Effector CD4-positive, alpha-beta T cell (primary cell): ENCODE measurements at regions not wholly inside any gene's neighbourhood (a gene's known extent, or its start where the extent isn't known, plus 50 kb on each side); places are given as distances from the start of the nearest gene placed in this dataset.

Experiments
- DNase-seq: peaks from one replicate; pipeline ENCODE4 v3.0.0-alpha.2; 2020

DNA sequence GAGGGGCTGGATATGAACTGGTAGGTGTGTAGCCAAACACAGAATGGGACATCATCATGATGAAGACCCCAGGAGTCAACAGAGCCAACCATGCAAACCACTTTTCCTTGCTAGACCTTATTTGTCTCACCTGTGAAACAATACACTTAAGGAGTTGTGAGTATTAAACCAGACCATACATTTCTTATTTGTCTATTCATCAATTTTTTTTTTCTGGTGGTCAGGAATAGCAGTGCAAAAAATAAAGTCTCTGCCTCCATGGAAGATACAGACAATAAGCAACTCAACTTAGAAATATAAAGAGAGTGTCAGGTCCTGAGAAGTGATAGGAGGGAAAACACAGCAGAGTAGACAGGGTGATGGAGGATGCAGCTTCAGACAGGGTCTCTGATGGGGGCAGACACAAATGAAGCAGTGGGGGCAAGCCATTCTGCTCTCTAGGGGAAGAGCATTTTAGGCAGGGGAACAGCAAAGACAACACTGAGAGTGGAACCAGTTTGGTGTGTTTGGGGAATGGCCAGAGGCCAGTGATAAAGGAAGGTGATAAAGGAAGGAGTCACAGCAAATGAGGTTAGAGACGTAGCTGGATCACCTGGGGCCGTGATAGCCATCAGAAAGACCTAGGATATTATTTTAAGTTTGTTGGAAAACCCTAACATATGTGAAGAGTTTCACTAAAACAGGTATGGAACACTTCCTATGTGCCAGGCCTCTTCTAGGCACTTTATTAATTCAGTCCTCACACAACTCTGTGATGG is 256.2 kb downstream of the MAN2A1 start:
- no peak for DNase-seq

DNA sequence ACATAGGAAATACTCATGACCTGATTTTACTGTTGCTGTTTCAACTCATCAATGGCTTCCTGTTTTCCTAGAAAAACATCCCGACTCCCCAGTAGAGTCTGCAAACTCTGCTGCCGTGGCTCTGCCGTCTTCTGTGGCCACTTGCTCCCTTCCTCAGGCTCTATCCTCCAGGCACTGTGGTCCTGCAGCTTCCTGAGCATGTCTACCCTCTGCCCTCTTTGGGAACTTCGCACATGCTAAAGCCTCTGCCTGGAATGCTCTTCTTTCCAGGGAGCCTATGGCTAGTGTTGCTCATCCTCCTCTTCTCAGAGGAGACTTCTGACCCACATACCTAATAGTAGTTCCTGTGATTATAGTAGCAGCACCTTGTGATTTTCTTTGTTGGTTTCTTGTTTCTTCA is 256.9 kb downstream of the MAN2A1 start:
- DNase-seq: no peak

DNA sequence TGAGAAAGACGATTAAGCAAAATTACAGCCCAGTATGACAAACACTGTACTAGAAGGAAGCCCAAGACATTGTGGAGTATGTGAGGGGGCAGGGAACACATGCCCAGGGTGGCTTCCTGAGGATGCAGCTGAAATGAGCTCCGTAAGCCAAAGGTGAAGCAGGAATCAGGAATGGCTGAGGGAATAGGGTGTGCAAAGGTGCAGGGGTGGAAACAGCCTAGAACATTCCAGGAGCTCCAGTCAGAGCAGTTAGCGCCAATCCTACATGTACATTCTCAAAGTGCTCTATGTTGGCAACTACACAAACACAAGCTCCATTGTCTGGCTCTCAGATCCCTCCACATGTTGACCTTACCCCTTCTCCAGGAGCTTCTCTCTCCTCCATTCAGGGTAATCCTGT is 257.9 kb downstream of the MAN2A1 start:
- no peak for DNase-seq

DNA sequence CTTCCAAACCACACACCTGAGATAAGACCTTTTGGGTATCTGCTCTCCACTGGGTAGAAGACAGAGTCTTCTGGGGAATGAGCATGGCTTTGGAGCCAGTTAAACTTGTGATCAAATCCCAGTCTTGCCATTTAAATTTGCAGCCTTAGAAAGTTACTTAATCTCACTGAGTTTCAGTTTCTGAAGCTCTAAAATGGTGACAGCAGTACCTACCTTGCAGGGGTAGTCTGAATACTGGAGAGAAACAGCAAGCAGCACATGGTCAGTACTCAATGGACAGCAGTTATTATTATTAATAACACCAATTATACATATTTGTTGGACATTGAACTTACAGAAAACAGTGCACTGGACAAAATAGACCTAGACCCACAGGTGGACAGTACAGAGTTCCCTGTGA is 260.9 kb downstream of the MAN2A1 start:
- no peak for DNase-seq

DNA sequence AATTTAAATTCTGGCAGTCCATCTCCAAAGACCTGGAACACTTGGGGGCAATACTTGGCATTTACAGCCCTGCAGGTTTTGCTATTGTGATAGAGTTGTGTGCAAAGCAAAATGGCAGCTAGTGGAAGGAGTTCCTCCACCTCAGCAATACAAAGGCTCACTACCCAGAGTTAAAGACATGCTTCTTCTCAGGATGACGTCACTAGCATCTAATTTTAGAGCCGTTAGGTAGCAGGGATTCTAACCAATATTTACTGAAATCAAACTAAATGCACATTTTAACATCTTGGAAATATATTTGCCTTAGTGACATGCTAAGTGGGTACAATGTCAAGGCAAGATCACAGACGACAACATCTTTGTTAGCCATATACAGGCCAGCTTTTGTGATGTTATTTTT is 261.6 kb downstream of the MAN2A1 start:
- DNase-seq: no peak

DNA sequence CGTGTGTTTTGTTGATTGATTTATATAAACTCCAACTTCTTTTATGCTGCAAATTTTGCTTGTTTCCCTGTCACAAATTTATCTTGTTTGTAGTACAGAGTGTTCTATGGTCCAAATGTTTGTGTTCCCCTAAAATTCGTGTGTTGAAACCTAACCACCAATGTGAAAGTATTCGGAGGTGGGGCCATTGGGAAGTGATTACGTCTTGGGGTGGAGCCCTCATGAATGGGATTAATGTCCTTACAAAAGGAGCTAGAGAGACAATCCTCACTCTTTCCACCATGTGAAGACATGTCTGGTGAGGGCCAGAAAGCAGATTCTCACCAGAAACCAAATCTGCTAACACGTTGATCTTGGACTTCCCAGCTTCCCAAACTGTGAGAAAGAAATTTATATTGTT is 262.0 kb downstream of the MAN2A1 start:
- DNase-seq: no peak

DNA sequence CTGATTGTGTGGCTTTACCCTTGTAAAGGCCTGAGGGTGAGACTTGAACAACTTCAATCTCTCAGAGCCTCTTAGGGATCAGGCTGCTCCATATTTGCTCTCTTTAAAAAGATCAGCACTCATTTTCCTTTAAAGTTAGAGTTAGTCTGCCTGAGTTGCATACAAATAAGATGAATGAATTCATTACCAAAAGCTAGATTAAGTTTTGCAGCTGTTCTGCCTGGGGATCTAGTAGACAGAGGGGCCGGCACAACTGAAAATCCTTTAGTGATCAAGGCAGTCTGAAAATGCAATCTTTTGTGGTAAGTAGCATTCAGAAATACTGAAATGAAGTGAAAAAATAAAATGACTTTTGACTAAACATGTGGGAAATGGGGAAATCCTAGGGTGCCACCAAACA is 264.0 kb downstream of the MAN2A1 start:
- DNase-seq: no peak

DNA sequence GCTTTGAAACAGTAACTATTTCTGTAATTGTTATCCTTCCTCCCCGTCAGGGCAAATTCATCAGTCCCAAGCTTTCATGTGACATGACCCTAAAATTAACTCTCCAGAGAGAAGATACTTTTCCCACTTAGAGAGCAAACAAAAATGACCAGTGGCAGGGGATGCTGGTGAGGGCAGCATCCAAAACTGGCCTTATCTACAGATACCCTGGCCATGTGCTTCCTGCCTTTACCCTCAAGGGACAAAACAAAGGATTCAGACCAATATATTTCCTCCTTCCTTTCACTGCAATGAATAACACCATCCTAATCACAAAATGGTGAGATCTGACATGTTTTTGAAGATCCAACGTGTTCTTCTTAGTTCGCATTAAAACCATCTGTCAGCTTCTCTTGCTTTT is 267.2 kb downstream of the MAN2A1 start:
- DNase-seq: no peak

DNA sequence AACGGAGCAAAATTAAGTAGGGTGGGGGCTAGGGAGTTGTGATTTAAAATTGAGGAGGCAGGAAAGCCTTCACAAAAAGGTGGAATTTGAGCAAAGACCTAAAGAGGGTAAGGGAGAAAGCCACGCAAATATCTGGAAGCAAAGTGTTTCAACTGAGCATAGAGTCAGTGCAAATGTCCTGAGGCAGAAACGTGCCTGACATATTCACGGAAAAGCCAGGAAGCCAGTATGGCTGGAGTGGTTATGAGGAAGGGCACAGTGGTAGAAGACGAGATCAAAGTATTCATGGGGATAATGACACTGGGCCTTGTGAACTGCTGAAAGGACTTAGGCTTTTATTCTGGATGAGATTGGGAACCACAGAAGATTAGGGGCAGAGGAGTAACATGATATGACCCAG is 268.4 kb downstream of the MAN2A1 start:
- DNase-seq: no peak

DNA sequence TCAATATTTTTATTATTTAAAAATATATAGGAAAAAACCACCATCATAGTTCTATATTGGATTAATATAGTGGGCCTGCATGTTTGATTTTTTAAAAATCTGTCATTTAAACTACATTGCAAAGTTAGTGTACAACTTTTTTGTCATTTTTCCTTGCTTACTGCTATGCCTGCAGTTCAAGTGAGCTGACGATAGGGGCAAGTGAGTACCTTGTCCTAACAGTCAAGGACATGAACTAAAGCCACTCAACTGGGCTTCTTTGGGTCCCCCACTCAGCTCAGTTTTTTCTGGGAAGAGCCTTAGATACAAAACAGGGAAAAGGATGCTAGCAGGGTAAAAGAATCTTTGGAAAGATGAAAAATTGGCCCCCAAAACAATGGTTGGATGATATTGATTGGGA is 269.9 kb downstream of the MAN2A1 start:
- DNase-seq: no peak

DNA sequence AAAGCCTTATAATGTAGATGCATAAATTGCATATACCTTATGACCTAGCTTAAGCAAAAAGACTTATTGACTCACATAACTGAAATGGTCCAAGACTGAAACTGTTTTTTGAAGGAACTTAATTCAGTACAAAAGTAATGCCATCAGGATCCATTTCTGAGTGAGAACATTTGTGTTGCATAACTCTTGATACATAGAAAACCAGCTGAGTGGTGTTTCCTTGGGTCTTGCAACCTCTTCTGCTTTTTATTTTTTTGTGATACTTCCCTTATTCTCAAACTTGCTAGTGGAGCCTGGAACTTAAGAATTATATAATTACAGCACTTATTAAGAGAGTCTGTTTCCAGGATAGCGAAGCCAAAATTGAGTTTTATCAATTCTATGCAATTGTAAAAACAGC is 272.0 kb downstream of the MAN2A1 start:
- no peak for DNase-seq

DNA sequence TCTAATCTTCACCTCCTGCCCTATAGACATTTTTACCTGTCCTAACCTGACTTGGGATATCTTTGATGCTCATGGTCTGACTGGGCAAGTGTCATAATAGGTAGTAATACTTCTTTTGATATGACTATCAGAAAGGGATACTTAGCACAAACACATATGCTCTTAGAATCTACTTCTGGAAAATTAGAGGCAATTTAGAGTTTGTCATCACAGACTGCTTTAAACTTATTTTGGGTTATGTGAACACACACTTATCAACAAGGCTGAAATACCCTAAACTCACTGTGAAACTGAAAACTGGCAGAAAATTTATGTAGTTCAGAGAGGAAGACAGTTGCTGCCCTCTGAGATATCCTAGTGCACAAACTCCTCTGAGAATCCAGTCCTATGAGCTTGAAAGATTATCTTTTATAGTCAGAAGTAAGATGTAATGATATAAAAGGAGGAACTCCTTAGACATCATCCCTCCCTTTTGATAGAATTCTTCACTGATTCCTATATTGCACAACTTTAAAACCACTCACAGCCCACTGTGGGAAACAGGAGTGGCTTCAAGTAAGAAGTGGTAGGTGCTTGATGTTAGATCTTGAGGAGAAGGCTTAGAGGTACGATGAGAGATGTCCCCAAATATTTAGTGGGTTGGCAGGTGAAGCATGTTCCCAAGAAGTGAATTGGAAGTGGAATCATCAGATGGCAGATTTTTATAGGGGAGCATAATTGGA is 273.3 kb downstream of the MAN2A1 start:
- no peak for DNase-seq

DNA sequence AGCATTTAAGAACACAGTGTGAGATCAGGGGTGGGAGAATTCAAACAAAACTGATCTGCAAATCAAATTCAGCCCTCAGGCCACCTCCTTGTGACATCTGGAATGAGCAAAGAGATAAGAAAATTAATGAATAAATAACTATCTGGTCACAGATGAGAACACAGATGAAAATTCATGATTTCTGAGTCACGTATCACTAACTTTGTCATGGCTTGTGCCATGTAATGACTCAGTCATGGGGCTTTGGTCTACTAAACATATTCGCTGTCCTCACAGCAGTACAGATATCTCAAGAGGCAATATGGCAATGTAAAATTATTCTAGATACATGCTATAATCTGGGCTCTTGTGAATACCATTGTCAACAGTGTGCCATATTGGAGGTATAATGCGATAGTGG is 274.4 kb downstream of the MAN2A1 start:
- no peak for DNase-seq

DNA sequence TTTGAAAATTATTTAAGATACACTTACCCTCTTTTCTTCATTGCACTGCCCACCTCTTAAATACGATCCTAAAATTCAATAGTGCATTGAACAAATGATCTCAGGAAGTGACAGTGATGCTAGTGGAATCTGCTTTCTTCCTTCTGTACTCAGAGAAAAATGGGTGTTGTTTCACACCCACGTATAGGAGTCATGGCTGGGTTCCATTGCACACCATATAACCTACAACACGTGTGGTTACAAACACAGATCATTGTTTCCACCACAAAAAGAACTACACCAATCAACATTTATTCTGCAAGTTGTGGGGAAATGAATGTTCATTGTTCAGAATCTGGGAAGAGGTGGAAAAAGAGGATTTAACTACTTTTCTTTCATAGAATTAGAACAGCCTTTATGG is 275.9 kb downstream of the MAN2A1 start:
- DNase-seq: no peak

DNA sequence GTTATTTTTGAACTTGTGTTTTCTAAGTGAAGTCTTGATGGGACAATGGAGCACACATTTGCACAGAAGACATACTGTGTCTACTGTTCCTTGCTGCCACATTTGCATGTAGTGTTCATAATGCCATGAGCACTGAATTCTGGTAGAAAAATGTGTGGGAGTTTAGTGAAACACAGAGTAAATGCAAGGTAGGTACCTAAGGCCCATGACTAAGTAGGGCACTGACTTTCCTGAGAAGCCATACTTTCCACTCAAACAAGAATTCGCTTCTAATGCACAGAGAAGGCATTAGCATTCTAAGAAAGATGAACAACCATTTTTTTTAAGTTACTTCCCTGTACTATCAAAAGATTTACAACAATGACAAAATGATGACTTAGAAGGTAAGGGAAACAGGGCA is 282.2 kb downstream of the MAN2A1 start:
- DNase-seq: no peak

DNA sequence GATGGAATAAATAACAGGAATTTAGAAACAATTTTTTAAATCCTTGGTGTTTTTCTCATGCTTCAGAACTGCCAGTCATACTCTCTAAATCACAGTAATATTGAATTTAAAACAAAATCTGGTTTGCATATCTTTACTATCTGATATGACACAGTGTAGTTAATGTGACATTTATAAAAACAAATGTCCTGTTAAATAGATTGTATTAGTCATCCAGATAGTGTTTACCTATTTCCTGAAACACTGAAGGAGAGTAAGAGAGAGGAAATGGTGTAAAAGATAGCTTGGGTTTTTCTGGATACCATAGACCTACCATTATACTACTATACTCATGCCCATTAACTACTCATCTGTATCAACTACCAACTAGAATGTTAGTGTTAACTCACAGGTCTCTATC is 292.3 kb downstream of the MAN2A1 start:
- DNase-seq: no peak

DNA sequence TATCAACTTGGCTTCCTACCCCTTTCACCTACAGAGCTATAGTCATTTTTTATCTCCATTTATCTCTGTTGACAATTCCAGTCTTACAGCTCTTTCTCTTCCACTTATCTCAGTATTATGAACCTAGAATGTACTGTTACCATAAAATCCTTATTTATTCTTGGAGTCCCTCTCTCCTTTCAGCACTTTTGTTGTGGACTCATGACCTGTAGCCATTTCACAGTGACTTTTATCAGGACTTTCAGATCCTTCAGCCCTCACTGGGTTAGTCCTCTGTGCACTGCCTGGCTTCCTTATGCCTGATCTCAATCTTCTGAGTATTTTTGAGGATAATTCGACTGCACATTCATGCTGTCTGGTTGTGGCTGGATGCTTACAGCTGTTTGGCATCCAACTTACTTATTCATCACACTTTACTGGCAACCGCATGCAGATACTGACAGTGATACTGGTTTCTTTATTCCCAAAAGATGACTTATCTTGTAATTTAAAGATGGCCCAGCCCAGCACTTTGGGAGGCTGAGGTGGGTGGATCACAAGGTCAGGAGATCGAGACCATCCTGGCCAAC is 293.3 kb downstream of the MAN2A1 start:
- DNase-seq: no peak

DNA sequence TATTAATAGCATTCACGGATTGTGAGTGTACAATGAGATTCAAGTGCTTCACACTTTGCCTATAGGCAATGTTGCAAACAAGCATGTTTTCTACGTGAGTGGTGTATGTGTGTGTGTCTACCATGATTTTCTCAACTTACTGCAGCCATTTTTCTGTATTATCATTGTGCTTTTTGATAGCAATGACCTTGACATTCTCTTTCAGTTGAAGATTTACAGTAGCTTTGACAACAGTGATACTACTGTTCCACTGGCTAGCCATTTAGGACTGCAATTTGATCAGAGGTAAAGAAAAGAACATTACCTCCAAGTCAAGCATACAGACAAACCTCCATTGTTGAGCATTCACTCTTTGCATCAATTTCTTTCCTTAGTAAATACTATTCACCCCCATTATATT is 297.0 kb downstream of the MAN2A1 start:
- no peak for DNase-seq

DNA sequence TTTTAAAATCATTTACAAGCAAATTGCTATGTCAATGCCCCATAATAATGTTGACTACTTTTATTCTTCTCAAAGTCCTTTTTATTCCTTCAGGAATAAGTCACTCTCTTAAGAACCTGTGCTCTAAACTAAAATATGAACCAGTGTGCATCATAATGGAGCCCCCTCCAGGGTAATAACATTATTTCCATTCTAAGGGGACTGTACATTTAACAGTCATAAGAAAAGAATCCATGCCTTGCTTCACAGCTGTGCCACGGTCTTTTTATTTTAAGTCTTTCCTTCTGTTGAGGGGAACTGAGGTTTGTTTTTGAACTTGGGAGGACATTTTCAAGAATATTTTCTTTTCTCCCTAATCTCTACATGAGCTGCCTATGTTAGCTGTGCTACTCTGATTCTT is 297.6 kb downstream of the MAN2A1 start:
- no peak for DNase-seq

DNA sequence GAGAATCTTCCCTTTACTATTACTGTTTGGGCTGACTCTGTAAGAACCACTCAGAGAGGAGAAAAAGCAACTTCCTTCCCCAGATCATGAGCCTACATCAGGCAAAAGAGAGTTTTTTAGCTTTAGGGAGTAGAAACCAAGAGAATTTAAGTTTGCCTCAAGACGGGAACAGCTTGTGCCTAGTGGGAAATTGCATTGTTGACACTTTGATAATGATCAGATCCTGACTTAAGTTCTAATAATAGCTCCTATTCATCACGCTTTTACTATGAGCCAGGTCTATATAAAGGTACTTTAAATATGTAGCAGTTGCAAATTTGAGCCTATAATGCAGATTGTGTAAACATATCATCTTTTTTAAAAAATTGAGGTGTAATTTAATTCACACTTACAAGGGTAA is 298.2 kb downstream of the MAN2A1 start:
- no peak for DNase-seq

DNA sequence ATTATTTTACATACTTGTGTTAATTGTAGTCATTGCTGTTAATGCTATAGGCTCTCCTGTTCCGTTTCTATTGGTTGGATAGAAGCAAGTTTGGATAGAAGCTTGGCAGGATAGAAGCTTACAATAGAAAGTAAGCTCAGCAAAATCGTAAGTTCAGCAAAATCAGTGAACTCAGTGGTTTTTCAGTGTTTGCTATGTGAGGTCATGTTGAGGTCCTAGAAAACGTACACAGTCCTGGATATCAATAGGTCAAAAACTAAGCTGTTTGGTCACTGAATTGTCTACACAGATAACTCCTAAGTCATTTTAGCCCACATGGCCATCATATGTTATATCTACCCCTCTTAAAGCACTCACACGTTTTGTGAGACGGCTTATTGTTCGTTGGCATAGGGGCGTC is 299.4 kb downstream of the MAN2A1 start:
- no peak for DNase-seq

DNA sequence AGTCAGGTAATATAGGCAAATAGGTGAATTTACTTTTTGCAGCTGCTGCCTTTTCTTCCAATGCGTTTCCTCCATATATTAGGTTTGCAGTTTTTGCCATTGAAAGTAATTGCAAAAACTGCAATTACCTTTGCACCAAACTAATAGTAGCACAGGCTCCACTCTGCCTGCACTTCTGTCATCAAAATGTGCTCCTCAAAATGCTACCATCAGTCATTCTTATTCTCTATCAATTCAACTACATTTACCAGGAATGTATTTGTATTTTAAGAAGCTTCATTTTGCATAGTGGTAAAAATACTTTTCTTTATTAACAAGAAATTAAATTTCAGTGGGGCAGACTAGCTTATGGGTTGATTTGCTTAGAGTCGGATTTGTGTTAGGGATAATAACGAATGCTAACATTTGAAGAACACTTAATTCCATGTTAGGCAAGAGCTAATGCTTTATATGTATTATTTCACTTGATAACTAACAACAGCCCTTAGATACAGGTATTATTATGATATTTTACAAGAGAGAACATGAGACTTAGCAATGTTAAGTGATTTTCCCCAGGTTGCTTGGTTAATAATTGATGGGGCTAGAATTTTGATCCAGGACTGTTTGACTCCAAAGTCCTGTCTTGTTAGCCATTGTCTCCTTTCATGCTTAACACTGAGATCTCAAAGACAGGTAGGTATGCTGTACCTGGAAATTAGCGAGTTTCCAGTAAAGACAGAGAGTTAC is 300.4 kb downstream of the MAN2A1 start:
- no peak for DNase-seq

DNA sequence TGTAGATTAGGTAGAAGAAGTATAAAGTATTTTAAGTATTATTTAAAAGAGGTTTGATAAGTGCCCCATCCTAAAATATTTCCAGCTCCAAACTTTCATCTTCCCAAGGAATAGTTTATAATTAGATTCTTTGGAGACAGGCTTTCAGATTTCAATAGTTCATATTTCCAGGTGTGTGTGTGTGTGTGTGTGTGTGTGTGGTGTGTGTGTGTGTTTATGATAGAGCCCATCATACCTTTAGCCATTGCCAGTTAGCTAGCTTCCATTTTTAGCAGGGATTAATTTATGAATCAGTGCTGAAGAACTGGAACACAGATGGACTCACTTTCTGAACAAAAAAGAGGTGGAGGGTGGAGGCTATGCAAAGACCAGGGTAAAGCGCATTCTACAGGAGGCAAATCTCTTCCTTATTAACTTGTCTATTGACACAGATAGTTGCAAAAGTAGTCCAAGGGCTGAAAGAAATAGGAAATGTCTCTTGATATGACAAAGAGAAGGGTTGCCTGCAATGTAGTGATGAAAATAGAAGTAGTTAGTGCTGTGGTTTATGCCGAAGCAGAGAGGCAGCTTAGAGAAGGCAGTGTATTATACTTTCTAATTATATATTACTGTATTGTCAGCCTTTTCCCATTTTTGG is 301.1 kb downstream of the MAN2A1 start:
- DNase-seq: no peak
